ENCODE measurements at regions not wholly inside any gene's neighbourhood (a gene's known extent, or its start where the extent isn't known, plus 50 kb on each side); places are given as distances from the start of the nearest gene placed in this dataset.
"Not testable (repeated sequence)": the region's sequence is repeated elsewhere in the genome, so short reads cannot be mapped to it uniquely, and the experiment has no call there.

GRCh38 chr3:18236726-18237125 is 188.4 kb downstream of the SATB1 start:
- DNase-seq (ENCODE audit: low read depth): no peak

- DNase-seq (ENCODE audit: low read depth): no peak
Measured at GRCh38 chr3:18234717-18235335, 190.3 kb downstream of the SATB1 start.

GRCh38 chr3:18233987-18234716 is 191.0 kb downstream of the SATB1 start:
- DNase-seq (ENCODE audit: low read depth): no peak

GRCh38 chr3:18232317-18232716 is 192.8 kb downstream of the SATB1 start:
- DNase-seq (ENCODE audit: low read depth): no peak

GRCh38 chr3:18228060-18228459 is 197.1 kb downstream of the SATB1 start:
- no peak for DNase-seq (ENCODE audit: low read depth)

GRCh38 chr3:18225709-18226108 is 199.4 kb downstream of the SATB1 start:
- DNase-seq (ENCODE audit: low read depth): no peak

- no peak for DNase-seq (ENCODE audit: low read depth)
Measured at GRCh38 chr3:18224426-18224825, 200.7 kb downstream of the SATB1 start.

- no peak for DNase-seq (ENCODE audit: low read depth)
Measured at GRCh38 chr3:18223974-18224373, 201.2 kb downstream of the SATB1 start.

- DNase-seq (ENCODE audit: low read depth): no peak
Measured at GRCh38 chr3:18223571-18223970, 201.6 kb downstream of the SATB1 start.

GRCh38 chr3:18222686-18223085 is 202.5 kb downstream of the SATB1 start:
- DNase-seq (ENCODE audit: low read depth): no peak

- DNase-seq (ENCODE audit: low read depth): no peak
Measured at GRCh38 chr3:18217507-18218174, 207.5 kb downstream of the SATB1 start.

- no peak for DNase-seq (ENCODE audit: low read depth)
Measured at GRCh38 chr3:18216996-18217395, 208.1 kb downstream of the SATB1 start.

GRCh38 chr3:18215639-18216038 is 209.5 kb downstream of the SATB1 start:
- DNase-seq (ENCODE audit: low read depth): no peak

GRCh38 chr3:18211116-18211515 is 214.0 kb downstream of the SATB1 start:
- no peak for DNase-seq (ENCODE audit: low read depth)

- DNase-seq (ENCODE audit: low read depth): no peak
Measured at GRCh38 chr3:18208856-18209255, 216.3 kb downstream of the SATB1 start.

- no peak for DNase-seq (ENCODE audit: low read depth)
Measured at GRCh38 chr3:18208091-18208490, 217.0 kb downstream of the SATB1 start.

- no peak for DNase-seq (ENCODE audit: low read depth)
Measured at GRCh38 chr3:18207226-18207625, 217.9 kb downstream of the SATB1 start.

- DNase-seq (ENCODE audit: low read depth): not testable (repeated sequence)
Measured at GRCh38 chr3:18205701-18206100, 219.4 kb downstream of the SATB1 start.

GRCh38 chr3:18201315-18201714 is 223.8 kb downstream of the SATB1 start:
- DNase-seq (ENCODE audit: low read depth): no peak

GRCh38 chr3:18199757-18200156 is 225.4 kb downstream of the SATB1 start:
- no peak for DNase-seq (ENCODE audit: low read depth)

GRCh38 chr3:18195836-18196235 is 229.3 kb downstream of the SATB1 start:
- no peak for DNase-seq (ENCODE audit: low read depth)

- no peak for DNase-seq (ENCODE audit: low read depth)
Measured at GRCh38 chr3:18194431-18194830, 230.7 kb downstream of the SATB1 start.

- no peak for DNase-seq (ENCODE audit: low read depth)
Measured at GRCh38 chr3:18190646-18191045, 234.5 kb downstream of the SATB1 start.

Measured in stimulated activated CD8-positive, alpha-beta memory T cell treated with anti-CD3 and anti-CD28 coated beads, Interleukin-7, amount 100 ng/mL, for 24 hours (primary cell).